LNCaP clone FGC (cell line): ENCODE measurements at regions not wholly inside any gene's neighbourhood (a gene's known extent, or its start where the extent isn't known, plus 50 kb on each side); places are given as distances from the start of the nearest gene placed in this dataset.
"Not testable (repeated sequence)": the region's sequence is repeated elsewhere in the genome, so short reads cannot be mapped to it uniquely, and the experiment has no call there.

ENCODE experiments used
- DNase-seq: peaks from one replicate; pipeline ENCODE4 v3.0.0-alpha.2; 2011; ENCODE audit warnings: low read depth
- H3K4me3 ChIP-seq: 2 replicates; pipeline ENCODE4 v1.5.1; 2011; ENCODE audit warnings: mild to moderate bottlenecking, low read depth, low read length, control low read depth
- CTCF ChIP-seq: IDR thresholded peaks from 2 replicates; pipeline ENCODE4 v1.5.1; 2012; ENCODE audit warnings: mild to moderate bottlenecking; ENCODE audit not compliant: control insufficient read depth, insufficient read depth; ENCODE audit errors: extremely low read depth

- TF ChIP-seq CTCF: no peak
- H3K4me3 ChIP-seq: no peak overlapping the region
- no peak for DNase-seq
Measured at GRCh38 chr3:78258798-78259197, 1218.9 kb downstream of the ROBO2 start.

GRCh38 chr3:78260388-78260787 lies 1220.5 kb downstream of the ROBO2 start:
- TF ChIP-seq CTCF: no peak
- H3K4me3 ChIP-seq: no peak overlapping the region
- DNase-seq: no peak

- not testable (repeated sequence) for DNase-seq, H3K4me3 ChIP-seq
Measured at GRCh38 chr3:78266550-78266949, 1226.7 kb downstream of the ROBO2 start.

GRCh38 chr3:78267235-78267634 lies 1227.3 kb downstream of the ROBO2 start:
- no peak for TF ChIP-seq CTCF
- no peak overlapping the region for H3K4me3 ChIP-seq
- DNase-seq: no peak

DNA sequence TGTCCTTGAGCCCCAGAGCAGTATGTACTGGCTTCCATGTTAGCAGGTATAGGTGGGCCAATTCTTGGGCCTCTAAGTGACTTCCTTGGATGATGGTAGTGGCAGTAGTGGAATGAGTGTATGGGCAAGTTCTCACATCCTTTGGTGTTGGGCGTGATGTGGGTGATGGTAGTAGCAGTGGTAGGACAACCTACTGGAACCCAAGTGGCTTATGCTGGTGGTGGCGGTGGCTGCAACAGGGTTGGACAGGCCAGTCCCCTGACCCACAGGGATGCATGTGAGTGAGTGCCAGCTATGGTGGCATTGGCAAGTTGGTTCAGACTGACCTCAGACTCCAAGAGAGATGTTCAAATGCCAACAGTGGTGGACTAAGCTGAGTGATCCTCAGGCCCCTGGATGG lies 1228.2 kb downstream of the ROBO2 start:
- TF ChIP-seq CTCF: no peak

GRCh38 chr3:78268716-78269668 lies 1229.1 kb downstream of the ROBO2 start:
- H3K4me3 ChIP-seq: no peak overlapping the region
- no peak for TF ChIP-seq CTCF
- DNase-seq: no peak

More for the DNA sequence above, 1228.2 kb downstream of the ROBO2 start:
- no peak overlapping the region for H3K4me3 ChIP-seq
- DNase-seq: no peak

GRCh38 chr3:78273326-78273725 lies 1233.4 kb downstream of the ROBO2 start:
- TF ChIP-seq CTCF: no peak
- DNase-seq: no peak
- no peak overlapping the region for H3K4me3 ChIP-seq
